ENCODE measurements at regions not wholly inside any gene's neighbourhood (a gene's known extent, or its start where the extent isn't known, plus 50 kb on each side); places are given as distances from the start of the nearest gene placed in this dataset.

DNA sequence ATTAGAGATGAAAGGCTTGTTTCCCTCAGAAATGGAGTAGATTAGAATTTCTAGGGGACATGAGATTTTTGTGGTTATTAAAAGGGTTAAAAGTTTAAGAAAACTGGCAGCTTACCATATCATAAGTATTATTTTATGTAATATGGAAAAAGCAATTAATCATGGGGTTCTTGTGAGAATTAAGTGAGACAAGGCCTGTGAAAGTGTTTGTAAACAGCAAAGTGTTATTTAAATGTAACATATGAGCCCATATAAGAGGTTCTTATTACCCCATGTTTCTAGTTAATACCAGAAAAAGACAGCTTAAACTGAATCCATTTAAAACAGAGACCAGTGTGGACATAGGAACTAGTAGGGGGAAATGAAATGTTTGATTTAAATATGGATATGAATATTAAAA lies 241.1 kb upstream of the PIK3R1 start:
- TF ChIP-seq CTCF (IDR thresholded peaks at IDR 0.05) (no peak), SMC3 (IDR thresholded peaks at IDR 0.05) (no peak)
